NCI-H524 (cell line): ENCODE measurements at regions not wholly inside any gene's neighbourhood (a gene's known extent, or its start where the extent isn't known, plus 50 kb on each side); places are given as distances from the start of the nearest gene placed in this dataset.
"Not testable (repeated sequence)": the region's sequence is repeated elsewhere in the genome, so short reads cannot be mapped to it uniquely, and the experiment has no call there.

ENCODE experiments used
- DNase-seq, 2 experiments: peaks; one replicate each; lab custom pipeline; 2025; lab: John Stamatoyannopoulos, UW

DNA sequence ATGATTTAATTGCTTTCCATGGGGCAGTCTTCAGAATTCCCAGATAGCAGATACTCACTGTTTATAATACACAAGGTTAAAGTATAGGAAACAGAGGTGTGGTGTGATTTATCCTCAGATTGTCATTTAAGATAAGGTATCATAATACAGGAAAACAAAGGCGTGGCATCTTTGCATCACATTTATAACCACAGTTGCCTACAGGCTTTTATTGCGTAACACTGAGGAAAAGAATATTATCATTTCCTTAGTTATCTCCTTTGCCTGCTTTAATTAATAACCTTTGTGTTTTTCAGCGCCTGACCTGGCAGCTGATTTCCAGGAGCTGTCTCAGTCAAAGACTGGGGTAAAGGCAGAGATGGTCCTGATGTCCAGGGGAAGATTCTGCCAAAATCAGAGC, 68.8 kb downstream of the SSX7 start:
- DNase-seq: no peak

- DNase-seq: no peak
Measured at GRCh38 chrX:52577464-52578173, 60.8 kb upstream of the XAGE1B start.

- no peak for DNase-seq
Measured at GRCh38 chrX:52576946-52577345, 60.1 kb upstream of the XAGE1B start.

GRCh38 chrX:52576474-52576873, 59.6 kb upstream of the XAGE1B start:
- DNase-seq: no peak

- DNase-seq: peak; percentile 26 to 59
Measured at GRCh38 chrX:52574416-52575275, 57.8 kb upstream of the XAGE1B start.

DNA sequence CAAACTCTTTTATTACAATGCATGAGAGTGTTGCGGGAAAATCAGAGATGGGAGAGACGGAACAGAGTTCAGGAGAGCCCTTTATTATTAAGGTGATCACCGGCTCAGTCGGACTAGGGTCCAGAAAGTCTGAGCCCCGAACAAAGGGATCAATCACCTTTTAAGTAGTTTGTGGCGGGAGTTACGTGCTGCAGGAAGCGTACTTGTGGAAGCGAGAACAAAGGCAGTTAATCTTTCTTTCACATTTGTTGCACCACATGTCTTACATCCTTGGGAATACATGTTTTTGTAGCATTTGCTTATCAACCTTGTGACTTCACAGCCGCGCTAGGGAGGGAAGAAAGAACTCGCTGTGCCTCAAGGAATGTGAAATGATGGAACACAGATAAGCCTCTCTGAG, 51.3 kb upstream of the XAGE1B start:
- DNase-seq: not testable (repeated sequence)
